ENCODE measurements at regions not wholly inside any gene's neighbourhood (a gene's known extent, or its start where the extent isn't known, plus 50 kb on each side); places are given as distances from the start of the nearest gene placed in this dataset.

- ChIA-PET POLR2A (ENCODE audit: low non-redundant PET) (no interaction called here), CTCF (no interaction called here)
- H3K9me3 ChIP-seq (ENCODE audit: low read depth, low read length, poor library complexity, severe bottlenecking) = peaks cover 2% of the 10 kb centered on the region
- no peaks in the 10 kb centered on the region for H3K4me1 ChIP-seq (ENCODE audit: insufficient read depth, low read length, poor library complexity, severe bottlenecking)
- intact Hi-C loops (cut with micrococcal nuclease; ENCODE audit: unreplicated experiment) = no loop called here
- H3K36me3 ChIP-seq (ENCODE audit: insufficient read depth, low read length, poor library complexity, severe bottlenecking) = no peaks in the 10 kb centered on the region
- H3K27ac ChIP-seq (ENCODE audit: low read depth, low read length, poor library complexity, severe bottlenecking) = no peak overlapping the region
- no peak for DNase-seq (ENCODE audit: low spot score)
- no peaks in the 10 kb centered on the region for H3K27me3 ChIP-seq (replicated peaks; ENCODE audit: insufficient read depth, low read depth, low read length, poor library complexity)
- H3K4me3 ChIP-seq (ENCODE audit: low read depth, low read length, poor library complexity, severe bottlenecking) = no peak overlapping the region
- BruUV-seq (replicated peaks) = no TSS peak
- TF ChIP-seq CTCF (conservative IDR thresholded peaks at IDR 0.05; ENCODE audit: low read depth, low read length) (no peak), EZH2 (IDR thresholded peaks at IDR 0.05; ENCODE audit: borderline replicate concordance, low read depth, low read length, poor library complexity, severe bottlenecking) (no peak)
Measured at GRCh38 chr18:73283032-73283431, 415.2 kb upstream of the NETO1 start.

GRCh38 chr18:73279498-73279897 lies 411.7 kb upstream of the NETO1 start:
- H3K36me3 ChIP-seq (ENCODE audit: insufficient read depth, low read length, poor library complexity, severe bottlenecking) = no peaks in the 10 kb centered on the region
- no peak overlapping the region for H3K4me3 ChIP-seq (ENCODE audit: low read depth, low read length, poor library complexity, severe bottlenecking)
- no peak for TF ChIP-seq CTCF (conservative IDR thresholded peaks at IDR 0.05; ENCODE audit: low read depth, low read length)
- intact Hi-C loops (cut with micrococcal nuclease; ENCODE audit: unreplicated experiment) = no loop called here
- H3K4me1 ChIP-seq (ENCODE audit: insufficient read depth, low read length, poor library complexity, severe bottlenecking) = no peaks in the 10 kb centered on the region
- peaks cover 4% of the 10 kb centered on the region for H3K9me3 ChIP-seq (ENCODE audit: low read depth, low read length, poor library complexity, severe bottlenecking)
- H3K27ac ChIP-seq (ENCODE audit: low read depth, low read length, poor library complexity, severe bottlenecking) = no peak overlapping the region
- POLR2A ChIA-PET (ENCODE audit: low non-redundant PET) = no interaction called here
- BruUV-seq (replicated peaks) = no TSS peak
- no peaks in the 10 kb centered on the region for H3K27me3 ChIP-seq (replicated peaks; ENCODE audit: insufficient read depth, low read depth, low read length, poor library complexity)
- DNase-seq (ENCODE audit: low spot score) = no peak
- CTCF ChIA-PET = no interaction called here

GRCh38 chr18:73274812-73275621 lies 407.2 kb upstream of the NETO1 start:
- no peaks in the 10 kb centered on the region for H3K36me3 ChIP-seq (ENCODE audit: insufficient read depth, low read length, poor library complexity, severe bottlenecking)
- H3K4me3 ChIP-seq (ENCODE audit: low read depth, low read length, poor library complexity, severe bottlenecking) = no peak overlapping the region
- CTCF ChIA-PET = no interaction called here
- no peaks in the 10 kb centered on the region for H3K4me1 ChIP-seq (ENCODE audit: insufficient read depth, low read length, poor library complexity, severe bottlenecking)
- H3K27me3 ChIP-seq (replicated peaks; ENCODE audit: insufficient read depth, low read depth, low read length, poor library complexity) = no peaks in the 10 kb centered on the region
- no TSS peak for BruUV-seq (replicated peaks)
- no peak overlapping the region for H3K27ac ChIP-seq (ENCODE audit: low read depth, low read length, poor library complexity, severe bottlenecking)
- peaks cover 4% of the 10 kb centered on the region for H3K9me3 ChIP-seq (ENCODE audit: low read depth, low read length, poor library complexity, severe bottlenecking)
- TF ChIP-seq EZH2 (IDR thresholded peaks at IDR 0.05; ENCODE audit: borderline replicate concordance, low read depth, low read length, poor library complexity, severe bottlenecking) = no peak
- no peak for TF ChIP-seq CTCF (conservative IDR thresholded peaks at IDR 0.05; ENCODE audit: low read depth, low read length)
- POLR2A ChIA-PET (ENCODE audit: low non-redundant PET) = no interaction called here
- no peak for DNase-seq (ENCODE audit: low spot score)
- intact Hi-C loops (cut with micrococcal nuclease; ENCODE audit: unreplicated experiment) = no loop called here

Measured in A673 (cell line).